Right cardiac atrium (tissue), 5 donors: ENCODE measurements at regions not wholly inside any gene's neighbourhood (a gene's known extent, or its start where the extent isn't known, plus 50 kb on each side); places are given as distances from the start of the nearest gene placed in this dataset.
"Not testable (repeated sequence)": the region's sequence is repeated elsewhere in the genome, so short reads cannot be mapped to it uniquely, and the experiment has no call there.

ENCODE experiments used
- ATAC-seq, 2 donors: fragments of 200-7000 bp; cut with Tn5 transposase; one replicate each; pipeline versions ENCODE4 v1.8.0 to v1.9.1; 2020; ENCODE audit warnings: moderate library complexity in 2 of 2, mild to moderate bottlenecking in 1 of 2
- DNase-seq, 3 donors: peaks; one replicate each; pipeline ENCODE4 v3.0.0-alpha.2; 2020
- H3K27ac ChIP-seq: one replicate; pipeline ENCODE4 v1.5.1; 2013; ENCODE audit warnings: mild to moderate bottlenecking, low read length, control low read depth, moderate library complexity
- H3K27me3 ChIP-seq: one replicate; pipeline ENCODE4 v1.6.1; 2013; ENCODE audit not compliant: control insufficient read depth, insufficient read depth
- H3K4me1 ChIP-seq: one replicate; pipeline ENCODE4 v1.6.1; 2013; ENCODE audit warnings: low read length; ENCODE audit not compliant: control insufficient read depth, insufficient read depth
- H3K4me3 ChIP-seq: one replicate; pipeline ENCODE4 v1.5.1; 2013; ENCODE audit warnings: low read length, control low read depth
- H3K9me3 ChIP-seq: one replicate; pipeline ENCODE4 v1.6.1; 2013; ENCODE audit warnings: low read length; ENCODE audit not compliant: control insufficient read depth
- WGBS: extraction: QIAGEN DNeasy Blood & Tissue Kit; methylation state at CpG from one replicate; pipeline ENCODE4 v1.1.7; 2013; 5-methylcytosine and 5-hydroxymethylcytosine counted together
- intact Hi-C, 4 donors: fragments of 100-400 bp; cut with DNase I; formaldehyde crosslinking; loops; one replicate each; pipeline versions ENCODE4 v1.11.0 to v1.14.0; 2022 to 2023
- donor health status: healthy with polysubstance abuse.
- donor health status: DM: no; HTN: yes; CAD: no.
- donor health status: DM: no; HTN: no; CAD: no.
- donor health status: DM: no; HTN: yes; CAD: no; lungs with severe emphysema.
- donor health status: DM: yes; HTN: yes; CAD: no.

GRCh38 chr2:230593765-230594164, 118.9 kb upstream of the CAB39 start:
- Histone ChIP-seq H3K4me3 (no peak overlapping the region), H3K27ac (no peak overlapping the region), H3K9me3 (no peaks in the 10 kb centered on the region), H3K4me1 (no peaks in the 10 kb centered on the region), H3K27me3 (no peaks in the 10 kb centered on the region)
- intact Hi-C loops: no loop called here
- ATAC-seq (no peak), DNase-seq (no peak)
- WGBS: 85% methylated on average over 9 of the region's 9 CpGs

GRCh38 chr2:230594286-230594840, 118.3 kb upstream of the CAB39 start:
- Histone ChIP-seq H3K4me1 (no peaks in the 10 kb centered on the region), H3K4me3 (no peak overlapping the region), H3K27ac (no peak overlapping the region), H3K9me3 (no peaks in the 10 kb centered on the region), H3K27me3 (no peaks in the 10 kb centered on the region)
- 94% methylated on average over 3 of the region's 3 CpGs for WGBS
- ATAC-seq: no peak
- no peak for DNase-seq
- intact Hi-C loops: no loop called here

GRCh38 chr2:230599853-230600252, 112.8 kb upstream of the CAB39 start:
- no peaks in the 10 kb centered on the region for H3K27me3 ChIP-seq
- no peak overlapping the region for H3K27ac ChIP-seq
- H3K9me3 ChIP-seq: no peaks in the 10 kb centered on the region
- no peak overlapping the region for H3K4me3 ChIP-seq
- ATAC-seq: no peak
- DNase-seq: no peak
- intact Hi-C loops: no loop called here
- H3K4me1 ChIP-seq: no peaks in the 10 kb centered on the region
- WGBS: 82% methylated on average over 2 of the region's 2 CpGs

- DNase-seq (no peak), ATAC-seq (no peak)
- Histone ChIP-seq H3K27me3 (no peaks in the 10 kb centered on the region), H3K27ac (no peak overlapping the region), H3K4me3 (no peak overlapping the region), H3K4me1 (no peaks in the 10 kb centered on the region), H3K9me3 (no peaks in the 10 kb centered on the region)
- 64% methylated on average over 5 of the region's 5 CpGs for WGBS
- intact Hi-C loops: no loop called here
Measured at GRCh38 chr2:230600285-230600684, 112.4 kb upstream of the CAB39 start.

- Histone ChIP-seq H3K4me1 (no peaks in the 10 kb centered on the region), H3K4me3 (no peak overlapping the region), H3K9me3 (no peaks in the 10 kb centered on the region), H3K27ac (no peak overlapping the region), H3K27me3 (no peaks in the 10 kb centered on the region)
- ATAC-seq: no peak
- intact Hi-C loops: no loop called here
- DNase-seq: no peak
- 74% methylated on average over 4 of the region's 4 CpGs for WGBS
Measured at GRCh38 chr2:230600881-230601280, 111.8 kb upstream of the CAB39 start.

GRCh38 chr2:230601510-230601909, 111.1 kb upstream of the CAB39 start:
- H3K4me3 ChIP-seq: no peak overlapping the region
- H3K27ac ChIP-seq: no peak overlapping the region
- ATAC-seq (no peak), DNase-seq (no peak)
- 89% methylated on average over 7 of the region's 7 CpGs for WGBS
- no peaks in the 10 kb centered on the region for H3K27me3 ChIP-seq
- intact Hi-C loops: no loop called here
- no peaks in the 10 kb centered on the region for H3K4me1 ChIP-seq
- H3K9me3 ChIP-seq: no peaks in the 10 kb centered on the region

- 58% methylated on average over 7 of the region's 7 CpGs for WGBS
- Histone ChIP-seq H3K27me3 (no peaks in the 10 kb centered on the region), H3K4me3 (no peak overlapping the region), H3K27ac (no peak overlapping the region), H3K9me3 (no peaks in the 10 kb centered on the region), H3K4me1 (no peaks in the 10 kb centered on the region)
- no peak for DNase-seq
- intact Hi-C loops: no loop called here
- ATAC-seq: no peak
Measured at GRCh38 chr2:230602562-230603230, 109.9 kb upstream of the CAB39 start.

- DNase-seq, ATAC-seq, H3K27me3 ChIP-seq, H3K4me1 ChIP-seq, intact Hi-C loops, H3K27ac ChIP-seq, H3K9me3 ChIP-seq, H3K4me3 ChIP-seq: not testable (repeated sequence)
Measured at GRCh38 chr2:230603317-230603716, 109.3 kb upstream of the CAB39 start.

GRCh38 chr2:230604158-230604557, 108.5 kb upstream of the CAB39 start:
- H3K27ac ChIP-seq, H3K4me3 ChIP-seq, H3K4me1 ChIP-seq, DNase-seq, intact Hi-C loops, H3K27me3 ChIP-seq, H3K9me3 ChIP-seq, ATAC-seq: not testable (repeated sequence)
- 66% methylated on average over 3 of the region's 3 CpGs for WGBS

- ATAC-seq: no peak
- H3K9me3 ChIP-seq: no peaks in the 10 kb centered on the region
- H3K4me1 ChIP-seq: no peaks in the 10 kb centered on the region
- no peak overlapping the region for H3K4me3 ChIP-seq
- intact Hi-C loops: loop anchor here (5.0 to 10.0 kb wide), 4 partner anchors 449 to 609 kb away; no protein-coding TSS in a partner anchor
- no peaks in the 10 kb centered on the region for H3K27me3 ChIP-seq
- DNase-seq: no peak
- H3K27ac ChIP-seq: no peak overlapping the region
- 94% methylated on average over 7 of the region's 7 CpGs for WGBS
Measured at GRCh38 chr2:230614040-230614439, 98.6 kb upstream of the CAB39 start.

GRCh38 chr2:230614913-230615332, 97.7 kb upstream of the CAB39 start:
- 66% methylated on average over 5 of the region's 6 CpGs for WGBS
- DNase-seq: no peak
- Histone ChIP-seq H3K9me3 (no peaks in the 10 kb centered on the region), H3K4me1 (no peaks in the 10 kb centered on the region), H3K4me3 (no peak overlapping the region), H3K27me3 (no peaks in the 10 kb centered on the region), H3K27ac (no peak overlapping the region)
- intact Hi-C loops: loop anchor here (5.0 to 10.0 kb wide), 4 partner anchors 450 to 610 kb away; no protein-coding TSS in a partner anchor
- ATAC-seq: no peak
